ENCODE measurements at regions not wholly inside any gene's neighbourhood (a gene's known extent, or its start where the extent isn't known, plus 50 kb on each side); places are given as distances from the start of the nearest gene placed in this dataset.

DNA sequence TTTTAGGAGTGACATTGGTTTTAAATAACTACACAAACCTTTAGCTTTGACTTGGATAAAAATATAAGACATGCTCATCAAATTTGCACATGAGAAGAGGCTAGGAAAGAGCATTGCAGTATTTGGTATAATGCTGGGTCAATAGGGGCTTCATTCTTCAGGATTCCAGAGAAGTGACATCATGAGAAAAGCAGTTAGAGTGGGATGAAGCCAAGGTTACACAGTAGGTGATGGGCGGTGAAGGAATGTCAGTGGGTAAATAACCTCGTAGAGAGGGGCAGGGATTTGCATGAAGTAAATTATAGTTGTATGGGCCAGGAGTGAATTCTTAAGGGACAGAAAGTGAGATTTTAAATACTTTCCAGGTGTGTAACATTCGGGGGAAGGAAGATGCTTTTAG is 216.2 kb downstream of the RFPL4B start:
- Histone ChIP-seq H3K27me3 (ENCODE audit: insufficient read depth) (no peaks in the 10 kb centered on the region), H3K79me2 (ENCODE audit: insufficient read depth) (no peaks in the 10 kb centered on the region), H3F3A (replicated peaks; ENCODE audit: insufficient read depth) (no peaks in the 10 kb centered on the region), H3K4me3 (ENCODE audit: low read depth in 2 of 2, low read length in 1 of 2) (no peak overlapping the region), H3K4me2 (no peak overlapping the region), H3K4me1 (ENCODE audit: control insufficient read depth in 1 of 2, insufficient read depth in 2 of 2, low read depth in 1 of 2, low read length in 1 of 2) (peaks cover 2 to 7% of the 10 kb centered on the region in 2 experiments; a peak in 3 of 4 replicates), H3K9me2 (no peaks in the 10 kb centered on the region), H4K20me1 (ENCODE audit: insufficient read depth) (no peaks in the 10 kb centered on the region), H3K9ac (no peak overlapping the region), H3K36me3 (replicated peaks in 1 of 2; ENCODE audit: control insufficient read depth in 1 of 2, insufficient read depth in 2 of 2, low read length in 1 of 2) (no peaks in the 10 kb centered on the region), H3K9me3 (no peaks in the 10 kb centered on the region), H3K27ac (ENCODE audit: low read depth in 2 of 2, low read length in 1 of 2) (no peak overlapping the region; a peak in 1 of 4 replicates), H2AFZ (ENCODE audit: low read depth) (peak overlapping the region; percentile 64; the same call in 1 of the 2 replicates)
- CTCF ChIA-PET: interaction anchor here (1.3 kb wide), 1 partner anchor 9 kb away, joined by 3 read pairs; no protein-coding TSS in a partner anchor
- TF ChIP-seq MXI1 (IDR thresholded peaks at IDR 0.05; ENCODE audit: low read depth, low read length): no peak
- TF ChIP-seq, protein P1, sequence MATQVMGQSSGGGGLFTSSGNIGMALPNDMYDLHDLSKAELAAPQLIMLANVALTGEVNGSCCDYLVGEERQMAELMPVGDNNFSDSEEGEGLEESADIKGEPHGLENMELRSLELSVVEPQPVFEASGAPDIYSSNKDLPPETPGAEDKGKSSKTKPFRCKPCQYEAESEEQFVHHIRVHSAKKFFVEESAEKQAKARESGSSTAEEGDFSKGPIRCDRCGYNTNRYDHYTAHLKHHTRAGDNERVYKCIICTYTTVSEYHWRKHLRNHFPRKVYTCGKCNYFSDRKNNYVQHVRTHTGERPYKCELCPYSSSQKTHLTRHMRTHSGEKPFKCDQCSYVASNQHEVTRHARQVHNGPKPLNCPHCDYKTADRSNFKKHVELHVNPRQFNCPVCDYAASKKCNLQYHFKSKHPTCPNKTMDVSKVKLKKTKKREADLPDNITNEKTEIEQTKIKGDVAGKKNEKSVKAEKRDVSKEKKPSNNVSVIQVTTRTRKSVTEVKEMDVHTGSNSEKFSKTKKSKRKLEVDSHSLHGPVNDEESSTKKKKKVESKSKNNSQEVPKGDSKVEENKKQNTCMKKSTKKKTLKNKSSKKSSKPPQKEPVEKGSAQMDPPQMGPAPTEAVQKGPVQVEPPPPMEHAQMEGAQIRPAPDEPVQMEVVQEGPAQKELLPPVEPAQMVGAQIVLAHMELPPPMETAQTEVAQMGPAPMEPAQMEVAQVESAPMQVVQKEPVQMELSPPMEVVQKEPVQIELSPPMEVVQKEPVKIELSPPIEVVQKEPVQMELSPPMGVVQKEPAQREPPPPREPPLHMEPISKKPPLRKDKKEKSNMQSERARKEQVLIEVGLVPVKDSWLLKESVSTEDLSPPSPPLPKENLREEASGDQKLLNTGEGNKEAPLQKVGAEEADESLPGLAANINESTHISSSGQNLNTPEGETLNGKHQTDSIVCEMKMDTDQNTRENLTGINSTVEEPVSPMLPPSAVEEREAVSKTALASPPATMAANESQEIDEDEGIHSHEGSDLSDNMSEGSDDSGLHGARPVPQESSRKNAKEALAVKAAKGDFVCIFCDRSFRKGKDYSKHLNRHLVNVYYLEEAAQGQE (IDR thresholded peaks at IDR 0.05; ENCODE audit: low read depth, low read length): no peak
- TF ChIP-seq GABPA (IDR thresholded peaks at IDR 0.05; ENCODE audit: low read depth): no peak
- DNase-seq: no peak
- POLR2A ChIA-PET: no interaction called here
- WGBS (ENCODE audit: low lambda C conversion rate): 50% methylated on average over 3 of the region's 3 CpGs

DNA sequence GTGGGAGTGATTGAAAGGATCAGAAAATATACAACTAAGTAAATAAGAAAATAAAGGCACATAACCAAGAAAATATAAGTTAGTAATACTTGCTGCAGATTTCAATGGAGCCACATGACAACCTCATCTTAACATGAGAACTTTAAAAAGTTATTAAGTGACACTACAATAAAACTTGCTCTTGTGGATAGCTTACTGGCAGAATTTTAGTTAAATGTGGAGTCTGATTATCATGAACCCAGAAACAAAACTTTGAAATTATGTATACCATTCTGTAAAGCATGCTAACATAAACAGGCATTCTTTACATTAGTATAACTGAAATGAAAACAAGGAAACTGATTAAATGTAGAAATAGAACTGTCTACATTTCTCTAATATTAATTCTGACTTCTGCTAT is 220.9 kb downstream of the RFPL4B start:
- POLR2A ChIA-PET: no interaction called here
- no peaks in the 10 kb centered on the region for H3K9me3 ChIP-seq
- H3K4me2 ChIP-seq: no peak overlapping the region
- peaks cover 3% of the 10 kb centered on the region; the same call in 1 of the 2 replicates for H3K9me2 ChIP-seq
- H3K79me2 ChIP-seq (ENCODE audit: insufficient read depth): no peaks in the 10 kb centered on the region
- H3K4me3 ChIP-seq (ENCODE audit: low read depth in 2 of 2, low read length in 1 of 2): no peak overlapping the region
- H4K20me1 ChIP-seq (ENCODE audit: insufficient read depth): no peaks in the 10 kb centered on the region
- TF ChIP-seq, protein P2, sequence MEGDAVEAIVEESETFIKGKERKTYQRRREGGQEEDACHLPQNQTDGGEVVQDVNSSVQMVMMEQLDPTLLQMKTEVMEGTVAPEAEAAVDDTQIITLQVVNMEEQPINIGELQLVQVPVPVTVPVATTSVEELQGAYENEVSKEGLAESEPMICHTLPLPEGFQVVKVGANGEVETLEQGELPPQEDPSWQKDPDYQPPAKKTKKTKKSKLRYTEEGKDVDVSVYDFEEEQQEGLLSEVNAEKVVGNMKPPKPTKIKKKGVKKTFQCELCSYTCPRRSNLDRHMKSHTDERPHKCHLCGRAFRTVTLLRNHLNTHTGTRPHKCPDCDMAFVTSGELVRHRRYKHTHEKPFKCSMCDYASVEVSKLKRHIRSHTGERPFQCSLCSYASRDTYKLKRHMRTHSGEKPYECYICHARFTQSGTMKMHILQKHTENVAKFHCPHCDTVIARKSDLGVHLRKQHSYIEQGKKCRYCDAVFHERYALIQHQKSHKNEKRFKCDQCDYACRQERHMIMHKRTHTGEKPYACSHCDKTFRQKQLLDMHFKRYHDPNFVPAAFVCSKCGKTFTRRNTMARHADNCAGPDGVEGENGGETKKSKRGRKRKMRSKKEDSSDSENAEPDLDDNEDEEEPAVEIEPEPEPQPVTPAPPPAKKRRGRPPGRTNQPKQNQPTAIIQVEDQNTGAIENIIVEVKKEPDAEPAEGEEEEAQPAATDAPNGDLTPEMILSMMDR (IDR thresholded peaks at IDR 0.05): no peak
- TF ChIP-seq, protein P3, sequence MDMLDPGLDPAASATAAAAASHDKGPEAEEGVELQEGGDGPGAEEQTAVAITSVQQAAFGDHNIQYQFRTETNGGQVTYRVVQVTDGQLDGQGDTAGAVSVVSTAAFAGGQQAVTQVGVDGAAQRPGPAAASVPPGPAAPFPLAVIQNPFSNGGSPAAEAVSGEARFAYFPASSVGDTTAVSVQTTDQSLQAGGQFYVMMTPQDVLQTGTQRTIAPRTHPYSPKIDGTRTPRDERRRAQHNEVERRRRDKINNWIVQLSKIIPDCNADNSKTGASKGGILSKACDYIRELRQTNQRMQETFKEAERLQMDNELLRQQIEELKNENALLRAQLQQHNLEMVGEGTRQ (IDR thresholded peaks at IDR 0.05; ENCODE audit: borderline replicate concordance, low read depth, low read length): no peak
- TF ChIP-seq RFX5 (IDR thresholded peaks at IDR 0.05; ENCODE audit: low read length) (no peak), FOXJ3 (CRISPR knock-in tag; IDR thresholded peaks at IDR 0.05) (no peak), EP300 (IDR thresholded peaks at IDR 0.05; ENCODE audit: borderline replicate concordance in 1 of 2, low read depth in 1 of 2, low read length in 1 of 2) (no peak)
- TF ChIP-seq, protein P4, sequence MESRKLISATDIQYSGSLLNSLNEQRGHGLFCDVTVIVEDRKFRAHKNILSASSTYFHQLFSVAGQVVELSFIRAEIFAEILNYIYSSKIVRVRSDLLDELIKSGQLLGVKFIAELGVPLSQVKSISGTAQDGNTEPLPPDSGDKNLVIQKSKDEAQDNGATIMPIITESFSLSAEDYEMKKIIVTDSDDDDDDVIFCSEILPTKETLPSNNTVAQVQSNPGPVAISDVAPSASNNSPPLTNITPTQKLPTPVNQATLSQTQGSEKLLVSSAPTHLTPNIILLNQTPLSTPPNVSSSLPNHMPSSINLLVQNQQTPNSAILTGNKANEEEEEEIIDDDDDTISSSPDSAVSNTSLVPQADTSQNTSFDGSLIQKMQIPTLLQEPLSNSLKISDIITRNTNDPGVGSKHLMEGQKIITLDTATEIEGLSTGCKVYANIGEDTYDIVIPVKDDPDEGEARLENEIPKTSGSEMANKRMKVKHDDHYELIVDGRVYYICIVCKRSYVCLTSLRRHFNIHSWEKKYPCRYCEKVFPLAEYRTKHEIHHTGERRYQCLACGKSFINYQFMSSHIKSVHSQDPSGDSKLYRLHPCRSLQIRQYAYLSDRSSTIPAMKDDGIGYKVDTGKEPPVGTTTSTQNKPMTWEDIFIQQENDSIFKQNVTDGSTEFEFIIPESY (IDR thresholded peaks at IDR 0.05; ENCODE audit: borderline replicate concordance, low read depth): no peak
- H3F3A ChIP-seq (replicated peaks; ENCODE audit: insufficient read depth): no peaks in the 10 kb centered on the region
- H3K4me1 ChIP-seq (ENCODE audit: control insufficient read depth in 1 of 2, insufficient read depth in 2 of 2, low read depth in 1 of 2, low read length in 1 of 2): peaks cover 2 to 11% of the 10 kb centered on the region in 2 experiments; a peak in 2 of 4 replicates
- CTCF ChIA-PET: no interaction called here
- H3K27ac ChIP-seq (ENCODE audit: low read depth in 2 of 2, low read length in 1 of 2): no peak overlapping the region
- no peak overlapping the region for H3K9ac ChIP-seq
- H3K36me3 ChIP-seq (replicated peaks in 1 of 2; ENCODE audit: control insufficient read depth in 1 of 2, insufficient read depth in 2 of 2, low read length in 1 of 2): no peaks in the 10 kb centered on the region
- no peak overlapping the region for H2AFZ ChIP-seq (ENCODE audit: low read depth)
- no peaks in the 10 kb centered on the region for H3K27me3 ChIP-seq (ENCODE audit: insufficient read depth)
- no peak for DNase-seq

All from SK-N-SH (cell line).